ENCODE measurements at regions not wholly inside any gene's neighbourhood (a gene's known extent, or its start where the extent isn't known, plus 50 kb on each side); places are given as distances from the start of the nearest gene placed in this dataset.

- H3K79me2 ChIP-seq (ENCODE audit: control insufficient read depth, insufficient read depth, low read length), result no peaks in the 10 kb centered on the region
- no peak overlapping the region for H3K4me3 ChIP-seq (ENCODE audit: control insufficient read depth in 2 of 3, extremely low read depth in 1 of 3, insufficient read depth in 2 of 3, low read depth in 1 of 3, low read length in 3 of 3)
- no peak overlapping the region for H2AFZ ChIP-seq (ENCODE audit: control insufficient read depth, low read length)
- H3K9ac ChIP-seq (ENCODE audit: control insufficient read depth, extremely low read depth, insufficient read depth, low read length), result no peak overlapping the region
- no peaks in the 10 kb centered on the region for H3K9me3 ChIP-seq (ENCODE audit: control insufficient read depth, low read depth, low read length)
- no peaks in the 10 kb centered on the region for H3K27me3 ChIP-seq (ENCODE audit: control insufficient read depth, extremely low read depth, insufficient read depth, low read length)
- dilution Hi-C loops (cut with MboI; ENCODE audit: extremely low pct_ligation_motif_present, low sequenced_read_pairs), result no loop called here
- no peaks in the 10 kb centered on the region for H3K36me3 ChIP-seq (ENCODE audit: control insufficient read depth in 2 of 2, extremely low read depth in 1 of 2, insufficient read depth in 2 of 2, low read length in 2 of 2)
- DNase-seq (ENCODE audit: low read depth, low spot score) (no peak), FAIRE-seq (no peak)
- H3K4me2 ChIP-seq (ENCODE audit: control insufficient read depth, extremely low read depth, insufficient read depth, low read depth, low read length), result no peak overlapping the region
- no peaks in the 10 kb centered on the region for H3K4me1 ChIP-seq (ENCODE audit: control insufficient read depth, extremely low read depth, insufficient read depth, low read length)
- H3K27ac ChIP-seq (ENCODE audit: control insufficient read depth, insufficient read depth, low read length), result no peak overlapping the region
- no peaks in the 10 kb centered on the region for H4K20me1 ChIP-seq (ENCODE audit: control insufficient read depth, extremely low read depth, insufficient read depth, low read length)
- TF ChIP-seq, protein P1, sequence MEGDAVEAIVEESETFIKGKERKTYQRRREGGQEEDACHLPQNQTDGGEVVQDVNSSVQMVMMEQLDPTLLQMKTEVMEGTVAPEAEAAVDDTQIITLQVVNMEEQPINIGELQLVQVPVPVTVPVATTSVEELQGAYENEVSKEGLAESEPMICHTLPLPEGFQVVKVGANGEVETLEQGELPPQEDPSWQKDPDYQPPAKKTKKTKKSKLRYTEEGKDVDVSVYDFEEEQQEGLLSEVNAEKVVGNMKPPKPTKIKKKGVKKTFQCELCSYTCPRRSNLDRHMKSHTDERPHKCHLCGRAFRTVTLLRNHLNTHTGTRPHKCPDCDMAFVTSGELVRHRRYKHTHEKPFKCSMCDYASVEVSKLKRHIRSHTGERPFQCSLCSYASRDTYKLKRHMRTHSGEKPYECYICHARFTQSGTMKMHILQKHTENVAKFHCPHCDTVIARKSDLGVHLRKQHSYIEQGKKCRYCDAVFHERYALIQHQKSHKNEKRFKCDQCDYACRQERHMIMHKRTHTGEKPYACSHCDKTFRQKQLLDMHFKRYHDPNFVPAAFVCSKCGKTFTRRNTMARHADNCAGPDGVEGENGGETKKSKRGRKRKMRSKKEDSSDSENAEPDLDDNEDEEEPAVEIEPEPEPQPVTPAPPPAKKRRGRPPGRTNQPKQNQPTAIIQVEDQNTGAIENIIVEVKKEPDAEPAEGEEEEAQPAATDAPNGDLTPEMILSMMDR (optimal IDR thresholded peaks at IDR 0.05 in 1 of 3, IDR thresholded peaks at IDR 0.05 in 1 of 3, conservative IDR thresholded peaks at IDR 0.05 in 1 of 3; ENCODE audit: extremely low read depth in 1 of 3, insufficient read depth in 2 of 3, low read length in 3 of 3), result no peak
- TF ChIP-seq EZH2 (IDR thresholded peaks at IDR 0.05; ENCODE audit: low read length), result no peak
- no peaks in the 10 kb centered on the region for H3K9me1 ChIP-seq (ENCODE audit: control insufficient read depth, extremely low read depth, insufficient read depth, low read length)
Observed at GRCh38 chr13:87536899-87537298, 134.3 kb upstream of the SLITRK5 start.

DNA sequence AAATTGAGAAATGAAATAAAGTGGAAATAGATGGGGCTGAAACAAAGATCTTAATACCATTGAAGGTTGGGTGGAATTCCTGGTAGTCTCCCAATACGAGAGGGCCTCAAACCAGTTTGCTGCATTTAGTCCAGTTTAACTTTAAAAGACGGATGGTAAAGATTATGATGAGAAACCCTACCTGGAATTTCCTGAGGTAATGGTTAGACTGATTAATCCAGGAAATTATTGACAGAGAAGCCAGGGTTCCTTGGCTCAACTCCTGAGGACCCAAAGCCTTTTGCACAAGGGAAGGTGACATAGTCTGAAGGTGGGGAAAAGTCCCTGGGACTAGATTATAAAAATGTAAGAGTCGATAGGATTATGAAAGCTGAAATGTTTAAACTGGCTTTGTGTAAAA, 133.2 kb upstream of the SLITRK5 start:
- Histone ChIP-seq H2AFZ (ENCODE audit: control insufficient read depth, low read length) (no peak overlapping the region), H3K4me2 (ENCODE audit: control insufficient read depth, extremely low read depth, insufficient read depth, low read depth, low read length) (no peak overlapping the region), H3K36me3 (ENCODE audit: control insufficient read depth in 2 of 2, extremely low read depth in 1 of 2, insufficient read depth in 2 of 2, low read length in 2 of 2) (no peaks in the 10 kb centered on the region), H3K9me1 (ENCODE audit: control insufficient read depth, extremely low read depth, insufficient read depth, low read length) (no peaks in the 10 kb centered on the region), H3K79me2 (ENCODE audit: control insufficient read depth, insufficient read depth, low read length) (no peaks in the 10 kb centered on the region), H3K27me3 (ENCODE audit: control insufficient read depth, extremely low read depth, insufficient read depth, low read length) (no peaks in the 10 kb centered on the region), H3K9ac (ENCODE audit: control insufficient read depth, extremely low read depth, insufficient read depth, low read length) (no peak overlapping the region), H4K20me1 (ENCODE audit: control insufficient read depth, extremely low read depth, insufficient read depth, low read length) (no peaks in the 10 kb centered on the region), H3K27ac (ENCODE audit: control insufficient read depth, insufficient read depth, low read length) (no peak overlapping the region), H3K9me3 (ENCODE audit: control insufficient read depth, low read depth, low read length) (no peaks in the 10 kb centered on the region), H3K4me3 (ENCODE audit: control insufficient read depth in 2 of 3, extremely low read depth in 1 of 3, insufficient read depth in 2 of 3, low read depth in 1 of 3, low read length in 3 of 3) (no peak overlapping the region), H3K4me1 (ENCODE audit: control insufficient read depth, extremely low read depth, insufficient read depth, low read length) (no peaks in the 10 kb centered on the region)
- FAIRE-seq (no peak), DNase-seq (ENCODE audit: low read depth, low spot score) (no peak)
- TF ChIP-seq, protein P1 (optimal IDR thresholded peaks at IDR 0.05 in 1 of 3, IDR thresholded peaks at IDR 0.05 in 1 of 3, conservative IDR thresholded peaks at IDR 0.05 in 1 of 3; ENCODE audit: extremely low read depth in 1 of 3, insufficient read depth in 2 of 3, low read length in 3 of 3), result no peak
- no peak for TF ChIP-seq EZH2 (IDR thresholded peaks at IDR 0.05; ENCODE audit: low read length)
- dilution Hi-C loops (cut with MboI; ENCODE audit: extremely low pct_ligation_motif_present, low sequenced_read_pairs), result no loop called here
